GM12891 (cell line): ENCODE measurements at regions not wholly inside any gene's neighbourhood (a gene's known extent, or its start where the extent isn't known, plus 50 kb on each side); places are given as distances from the start of the nearest gene placed in this dataset.

Source experiments
- POLR2A ChIP-seq: IDR thresholded peaks from 2 replicates; pipeline ENCODE4 v1.6.1; 2011; ENCODE audit warnings: low read depth, low read length, control low read depth
- TAF1 ChIP-seq: IDR thresholded peaks from 2 replicates; pipeline ENCODE4 v1.6.1; 2011; ENCODE audit warnings: low read depth, low read length, control low read depth

GRCh38 chr1:220330265-220330664 is 58.0 kb upstream of the RAB3GAP2 start:
- no peak for TF ChIP-seq POLR2A
- no peak for TF ChIP-seq TAF1
